SIG-M5 treated with dmso at 0.1 percent for 504 hours (cell line): ENCODE measurements at regions not wholly inside any gene's neighbourhood (a gene's known extent, or its start where the extent isn't known, plus 50 kb on each side); places are given as distances from the start of the nearest gene placed in this dataset.
"Not testable (repeated sequence)": the region's sequence is repeated elsewhere in the genome, so short reads cannot be mapped to it uniquely, and the experiment has no call there.

ENCODE experiments used
- DNase-seq: peaks from one replicate; lab custom pipeline; 2025; ENCODE audit not compliant: unreplicated experiment; lab: John Stamatoyannopoulos, UW

DNA sequence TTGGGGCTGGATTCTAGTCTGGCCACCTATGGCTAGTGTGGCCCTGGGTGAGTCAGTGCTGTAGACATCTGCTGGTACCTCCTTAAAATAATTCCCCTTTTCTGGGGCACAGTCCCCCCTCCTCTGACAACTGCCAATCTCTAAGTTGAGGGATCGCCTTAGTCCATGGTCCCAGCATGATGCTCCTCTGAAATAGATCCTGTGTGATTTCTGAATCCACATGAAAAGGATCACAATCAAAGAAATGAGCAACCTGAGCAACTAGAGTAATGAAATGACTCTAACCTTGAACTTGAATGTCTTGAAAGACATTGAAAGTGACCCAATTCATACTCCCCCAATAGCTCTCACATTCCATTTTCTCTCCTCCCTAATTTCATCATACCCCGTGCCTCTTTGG is 332.5 kb downstream of the VRK1 start:
- DNase-seq: no peak

GRCh38 chr14:97135847-97136246 is 338.7 kb downstream of the VRK1 start:
- not testable (repeated sequence) for DNase-seq

DNA sequence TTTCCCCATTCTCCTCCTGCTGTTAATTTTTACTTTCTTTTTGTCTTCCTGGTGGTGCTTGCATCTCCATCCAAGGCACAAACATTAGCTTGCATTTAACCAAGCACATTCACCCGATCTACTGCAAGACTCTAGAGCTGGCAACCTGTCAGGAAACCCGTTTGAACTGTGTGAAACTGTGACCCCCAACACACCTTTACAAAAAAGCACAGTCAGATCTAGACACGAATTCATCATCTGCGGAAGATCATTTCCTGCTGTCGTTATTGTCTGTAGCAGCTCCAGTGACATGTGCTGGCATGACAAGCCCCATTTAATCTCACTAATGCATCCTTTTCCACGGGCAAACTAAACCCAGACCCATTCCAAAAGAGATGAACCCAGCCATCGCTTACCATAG is 340.5 kb downstream of the VRK1 start:
- no peak for DNase-seq

DNA sequence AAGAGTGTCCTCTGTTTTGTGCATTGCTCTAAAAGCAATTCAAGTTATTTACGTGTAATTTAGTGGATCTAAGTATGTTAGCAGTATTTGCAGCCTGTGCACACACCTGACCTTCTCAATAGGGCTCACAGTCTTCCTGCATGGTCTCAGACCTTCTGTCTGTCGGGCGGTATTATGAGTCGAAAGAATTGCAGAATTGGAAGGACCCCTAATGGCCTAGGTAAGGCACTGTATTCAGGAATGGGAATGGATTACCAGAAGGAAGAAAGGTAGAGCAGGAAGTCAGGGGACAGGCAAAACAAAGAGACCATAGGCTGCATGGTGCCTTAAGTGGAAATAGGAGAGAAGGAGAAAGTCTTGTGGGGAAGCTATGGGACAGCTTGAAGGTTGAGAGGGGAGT is 341.6 kb downstream of the VRK1 start:
- no peak for DNase-seq

GRCh38 chr14:97143011-97143410 is 345.8 kb downstream of the VRK1 start:
- no peak for DNase-seq

- DNase-seq: no peak
These were observed 346.3 kb downstream of the VRK1 start for GRCh38 chr14:97143456-97143855.

DNA sequence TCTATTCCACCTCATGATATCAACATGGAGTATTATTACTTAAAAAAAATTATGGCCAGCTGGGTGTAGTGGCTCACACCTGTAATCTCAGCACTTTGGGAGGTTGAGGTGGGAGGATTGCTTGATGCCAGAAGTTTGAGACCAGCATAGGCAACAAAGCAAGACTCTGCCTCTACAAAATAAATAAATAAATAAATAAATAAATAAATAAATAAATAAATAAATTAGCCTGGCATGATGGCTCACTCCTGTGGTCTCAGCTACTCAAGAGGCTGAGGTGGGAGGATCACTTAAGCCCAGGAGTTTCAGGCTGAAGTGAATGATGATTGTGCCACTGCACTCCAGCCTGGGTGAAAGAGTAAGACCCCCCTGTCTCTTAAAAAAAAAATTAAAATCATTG is 350.8 kb downstream of the VRK1 start:
- not testable (repeated sequence) for DNase-seq

- DNase-seq: no peak
These were observed 352.6 kb downstream of the VRK1 start for GRCh38 chr14:97149775-97150174.

DNA sequence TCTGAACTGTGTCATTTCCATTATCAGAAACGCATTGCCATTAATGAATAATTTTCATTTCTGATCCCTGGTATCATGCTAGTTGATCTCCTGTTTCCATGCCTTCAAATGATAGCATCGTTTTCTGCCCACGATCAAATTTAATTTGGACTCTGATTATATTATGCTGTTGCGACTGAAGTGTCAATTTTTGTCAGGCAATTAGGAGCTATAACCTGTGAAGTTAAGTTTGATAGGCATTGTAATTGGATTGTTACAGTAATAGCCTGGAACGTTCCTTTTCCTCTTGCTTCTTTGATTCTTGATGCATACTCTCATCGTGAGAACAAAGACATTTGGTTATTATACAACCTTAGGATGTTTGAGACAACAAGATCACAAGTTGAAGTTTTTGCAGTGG is 356.3 kb downstream of the VRK1 start:
- no peak for DNase-seq

DNA sequence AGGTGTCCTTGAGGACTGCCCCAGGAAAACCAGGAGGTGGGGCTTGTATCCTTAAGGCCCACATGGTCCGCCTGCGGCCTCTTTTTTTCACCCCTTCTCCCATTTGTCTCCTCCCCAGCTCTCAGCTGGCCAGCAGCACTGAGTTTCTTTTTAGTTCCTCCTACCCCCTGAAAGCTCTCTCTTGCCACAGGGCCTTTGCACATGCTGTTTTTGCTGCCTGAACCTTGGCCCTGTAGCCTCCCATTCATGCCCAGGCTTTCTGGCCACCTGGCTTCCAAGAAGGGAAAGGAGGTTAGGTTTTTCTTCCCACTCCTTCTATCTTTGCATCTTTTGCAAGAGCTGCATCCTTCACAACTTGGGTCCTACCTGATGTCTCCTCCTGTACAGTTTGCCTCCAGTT is 358.1 kb downstream of the VRK1 start:
- no peak for DNase-seq

DNA sequence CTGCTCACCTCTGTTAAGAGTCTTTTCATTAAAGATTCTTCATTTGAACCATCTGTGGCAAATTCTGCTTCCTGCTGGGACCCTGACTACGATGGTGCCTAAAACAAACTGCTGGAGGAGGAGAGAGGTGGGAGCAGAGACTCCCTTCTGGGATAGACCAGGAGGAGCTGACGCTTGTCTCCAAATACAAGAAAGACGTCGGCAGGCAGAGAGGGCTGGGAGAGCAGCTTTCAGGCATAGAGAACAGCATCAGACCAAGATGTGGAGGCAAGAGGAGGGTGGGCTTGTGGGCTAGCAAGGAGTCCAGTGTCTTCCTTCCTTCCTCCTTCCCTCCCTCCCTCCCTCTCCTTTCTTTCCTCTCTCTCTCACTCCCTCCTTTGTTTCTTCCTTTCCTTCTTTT is 358.6 kb downstream of the VRK1 start:
- no peak for DNase-seq

DNA sequence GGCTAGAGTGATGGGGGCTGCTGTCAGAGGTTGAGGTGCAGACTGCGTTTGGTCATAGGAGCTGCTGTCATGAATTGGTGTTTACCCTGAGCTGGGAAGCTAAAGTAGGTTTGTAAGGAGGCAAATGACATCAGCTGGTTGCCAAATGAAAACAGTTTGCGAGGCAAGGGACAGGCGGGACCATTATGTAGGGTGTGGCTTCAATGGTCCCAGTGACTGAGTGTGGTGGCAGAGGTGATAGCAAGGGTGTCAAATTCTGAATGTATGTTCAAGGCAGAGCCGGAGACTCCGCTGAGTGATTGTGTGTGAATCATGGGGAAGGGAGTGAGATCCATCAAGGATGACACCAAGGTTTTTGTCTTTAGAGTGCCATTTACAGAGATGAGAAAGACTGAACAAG is 359.5 kb downstream of the VRK1 start:
- no peak for DNase-seq

- DNase-seq: no peak
These were observed 360.9 kb downstream of the VRK1 start for GRCh38 chr14:97158102-97158501.

DNA sequence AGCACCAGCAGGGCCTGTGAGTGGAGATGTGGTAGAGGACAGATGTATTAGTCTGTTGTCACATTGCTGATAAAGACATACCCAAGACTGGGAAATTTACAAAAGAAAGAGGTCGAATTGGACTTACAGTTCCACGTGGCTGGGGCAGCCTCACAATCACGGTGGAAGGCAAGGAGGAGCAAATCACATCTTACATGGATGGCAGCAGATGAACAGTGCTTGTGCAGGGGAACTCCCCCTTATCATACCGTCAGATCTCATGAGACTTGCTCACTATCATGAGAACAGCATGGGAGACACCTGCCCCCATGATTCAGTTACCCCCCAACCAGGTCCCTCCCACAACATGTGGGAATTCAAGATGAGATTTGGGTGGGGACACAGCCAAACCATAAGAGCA is 361.9 kb downstream of the VRK1 start:
- no peak for DNase-seq

DNA sequence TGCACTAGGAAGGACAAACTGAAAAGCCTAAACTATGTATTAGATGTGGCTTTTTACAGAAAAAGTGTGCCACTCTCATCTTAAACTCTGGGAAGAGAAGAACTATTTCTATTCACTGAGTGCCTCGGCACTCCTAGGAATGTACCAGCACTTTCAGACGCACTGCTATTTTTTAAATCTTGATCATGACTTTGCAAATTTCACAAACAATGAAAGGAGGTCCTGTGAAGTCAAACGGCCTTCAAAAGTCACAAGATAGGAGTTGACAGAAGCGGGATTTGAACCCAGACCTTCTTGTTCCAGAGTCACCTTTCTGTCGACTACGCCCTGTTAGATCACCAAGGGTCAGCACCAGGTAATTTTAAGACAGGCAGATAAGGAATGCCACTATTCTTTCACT is 365.4 kb downstream of the VRK1 start:
- no peak for DNase-seq

GRCh38 chr14:97164021-97164420 is 366.8 kb downstream of the VRK1 start:
- DNase-seq: no peak

DNA sequence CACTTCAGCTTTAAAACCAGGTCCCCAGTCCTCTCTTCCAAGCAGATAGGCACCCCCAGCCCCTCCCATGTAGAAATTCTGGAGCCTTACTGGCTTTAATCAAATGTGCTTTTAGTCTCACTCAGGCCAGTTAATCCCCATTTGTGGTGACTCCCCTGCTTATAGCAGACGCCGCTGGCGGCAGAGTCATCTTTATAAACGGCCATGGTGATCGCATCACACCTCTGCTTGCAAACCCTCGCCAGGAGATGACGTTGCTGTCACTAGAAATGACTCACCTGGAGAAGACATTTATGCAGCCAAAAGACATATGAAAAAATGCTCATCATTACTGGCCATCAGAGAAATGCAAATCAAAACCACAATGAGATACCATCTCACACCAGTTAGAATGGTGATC is 369.3 kb downstream of the VRK1 start:
- DNase-seq: no peak

- not testable (repeated sequence) for DNase-seq
These were observed 370.4 kb downstream of the VRK1 start for GRCh38 chr14:97167577-97167976.

DNA sequence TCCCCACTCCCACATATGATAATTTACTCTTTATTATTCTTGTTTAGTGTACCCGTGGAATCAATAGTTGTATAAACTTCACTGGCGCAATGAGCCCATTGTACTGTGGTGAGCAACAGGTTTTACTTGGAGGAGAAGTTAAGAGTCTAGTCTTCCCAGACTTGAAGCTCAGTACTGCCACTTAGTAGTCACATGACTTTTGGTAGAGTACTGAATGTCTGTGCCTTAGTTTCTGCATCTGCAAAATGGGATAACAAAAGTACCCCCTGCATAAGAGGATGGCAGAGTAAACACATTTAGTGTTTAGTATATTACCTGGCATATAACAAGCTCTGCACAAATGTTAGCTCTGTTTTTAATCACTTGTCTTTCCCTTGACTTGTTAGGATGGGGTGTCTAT is 375.5 kb downstream of the VRK1 start:
- DNase-seq: no peak

DNA sequence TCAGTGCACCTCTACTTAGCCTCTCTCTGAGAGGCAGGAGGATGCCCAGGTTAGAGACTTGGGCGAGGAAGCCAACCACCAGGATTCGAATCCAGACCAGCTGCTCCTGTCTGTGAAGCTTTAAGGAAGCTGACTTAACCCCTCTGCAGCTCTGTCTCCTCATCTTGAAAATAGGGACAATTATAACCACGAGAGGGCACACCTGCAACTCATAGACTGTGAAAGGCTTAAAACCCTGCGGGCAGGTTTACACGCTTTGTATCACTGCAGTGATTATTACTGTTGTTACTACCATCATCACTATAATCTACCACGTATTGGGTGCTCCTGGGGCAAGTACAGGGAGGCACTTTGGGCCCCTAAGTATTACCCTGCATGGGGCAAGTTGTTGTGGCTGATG is 379.8 kb downstream of the VRK1 start:
- DNase-seq: peak; percentile 32

GRCh38 chr14:97177635-97178034 is 380.5 kb downstream of the VRK1 start:
- DNase-seq: no peak

DNA sequence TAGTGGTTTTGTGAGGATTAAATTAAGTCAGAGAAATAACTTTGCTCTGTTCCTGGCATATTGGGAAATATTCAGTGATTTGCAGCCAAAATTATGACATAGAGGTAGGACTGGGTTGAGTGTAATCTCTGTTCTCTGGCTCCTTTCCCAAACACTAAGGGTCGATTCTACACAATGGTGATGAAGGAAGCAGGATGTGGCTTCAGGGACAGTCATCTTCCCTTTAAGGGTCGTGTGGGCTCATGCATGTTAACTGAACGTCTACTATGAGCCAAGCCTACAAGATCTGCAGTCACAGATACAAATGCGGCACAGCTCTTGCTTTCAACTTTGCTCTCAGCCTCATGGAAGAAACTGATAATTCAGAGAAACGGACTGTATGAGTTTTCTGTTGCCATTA is 381.6 kb downstream of the VRK1 start:
- no peak for DNase-seq

- DNase-seq: no peak
These were observed 382.4 kb downstream of the VRK1 start for GRCh38 chr14:97179573-97179972.
